GM23248 (cell line): ENCODE measurements at regions not wholly inside any gene's neighbourhood (a gene's known extent, or its start where the extent isn't known, plus 50 kb on each side); places are given as distances from the start of the nearest gene placed in this dataset.

ENCODE experiments used
- DNase-seq: peaks from one replicate; pipeline ENCODE4 v3.0.0-alpha.2; 2015
- H2AFZ ChIP-seq: fragments of 200-600 bp; sonication (generic); 2 replicates; pipeline ENCODE4 v1.6.1; 2016; ENCODE audit warnings: antibody characterized with exemption
- H3F3A ChIP-seq: fragments of 200-600 bp; sonication (generic); 2 replicates; pipeline ENCODE4 v1.6.1; 2016; ENCODE audit warnings: mild to moderate bottlenecking, antibody characterized with exemption, mixed run types; ENCODE audit not compliant: insufficient read depth
- H3K27ac ChIP-seq: fragments of 200-600 bp; sonication (generic); 2 replicates; pipeline ENCODE4 v1.5.1; 2016; ENCODE audit warnings: mild to moderate bottlenecking
- H3K27me3 ChIP-seq: fragments of 200-600 bp; sonication (generic); replicated peaks from 2 replicates; pipeline ENCODE4 v1.6.1; 2016; ENCODE audit warnings: mild to moderate bottlenecking; ENCODE audit not compliant: insufficient read depth
- H3K36me3 ChIP-seq: fragments of 200-600 bp; sonication (generic); 2 replicates; pipeline ENCODE4 v1.6.1; 2016; ENCODE audit warnings: low read depth, mild to moderate bottlenecking
- H3K4me1 ChIP-seq: fragments of 200-600 bp; sonication (generic); 2 replicates; pipeline ENCODE4 v1.6.1; 2016; ENCODE audit warnings: mild to moderate bottlenecking; ENCODE audit not compliant: insufficient read depth
- H3K4me2 ChIP-seq: fragments of 200-600 bp; sonication (generic); one replicate; pipeline ENCODE4 v1.6.1; 2016; ENCODE audit warnings: mild to moderate bottlenecking; ENCODE audit not compliant: unreplicated experiment
- H3K4me3 ChIP-seq: fragments of 200-600 bp; sonication (generic); 2 replicates; pipeline ENCODE4 v1.5.1; 2016; ENCODE audit warnings: mild to moderate bottlenecking
- H3K79me2 ChIP-seq: fragments of 200-600 bp; sonication (generic); 2 replicates; pipeline ENCODE4 v1.6.1; 2016; ENCODE audit warnings: mild to moderate bottlenecking; ENCODE audit not compliant: insufficient read depth
- H3K9ac ChIP-seq: fragments of 200-600 bp; sonication (generic); 2 replicates; pipeline ENCODE4 v1.6.1; 2016; ENCODE audit warnings: mild to moderate bottlenecking
- H3K9me2 ChIP-seq: fragments of 200-600 bp; sonication (generic); 2 replicates; pipeline ENCODE4 v1.6.1; 2016; ENCODE audit warnings: mixed run types, mild to moderate bottlenecking, moderate library complexity; ENCODE audit not compliant: insufficient read depth
- H3K9me3 ChIP-seq: fragments of 200-600 bp; sonication (generic); one replicate; pipeline ENCODE4 v1.6.1; 2017; ENCODE audit warnings: low read depth
- H4K20me1 ChIP-seq: fragments of 200-600 bp; sonication (generic); 2 replicates; pipeline ENCODE4 v1.6.0; 2016; ENCODE audit not compliant: insufficient read depth
- EZH2 ChIP-seq: fragments of 200-600 bp; sonication (generic); IDR thresholded peaks from 2 replicates; pipeline ENCODE4 v1.6.1; 2018; ENCODE audit warnings: antibody characterized with exemption, mild to moderate bottlenecking; ENCODE audit not compliant: insufficient read depth, poor library complexity, severe bottlenecking
- EZH2phosphoT487 ChIP-seq: fragments of 200-600 bp; sonication (generic); IDR thresholded peaks from 2 replicates; pipeline ENCODE4 v1.6.1; 2018; ENCODE audit warnings: antibody characterized with exemption, moderate library complexity, mild to moderate bottlenecking, low read depth; ENCODE audit not compliant: insufficient read depth
- WGBS, 2 experiments: methylation state at CpG; one replicate each; pipeline ENCODE4 v1.1.6; 2015 to 2017; ENCODE audit warnings: low lambda C conversion rate in 2 of 2, low coverage in 1 of 2; ENCODE audit errors: missing lambda C conversion rate in 2 of 2; 5-methylcytosine and 5-hydroxymethylcytosine counted together
- in situ Hi-C: fragments of 300-500 bp; cut with MboI; formaldehyde crosslinking; loops from 2 replicates; pipeline ENCODE4 v1.15.0; 2020

DNA sequence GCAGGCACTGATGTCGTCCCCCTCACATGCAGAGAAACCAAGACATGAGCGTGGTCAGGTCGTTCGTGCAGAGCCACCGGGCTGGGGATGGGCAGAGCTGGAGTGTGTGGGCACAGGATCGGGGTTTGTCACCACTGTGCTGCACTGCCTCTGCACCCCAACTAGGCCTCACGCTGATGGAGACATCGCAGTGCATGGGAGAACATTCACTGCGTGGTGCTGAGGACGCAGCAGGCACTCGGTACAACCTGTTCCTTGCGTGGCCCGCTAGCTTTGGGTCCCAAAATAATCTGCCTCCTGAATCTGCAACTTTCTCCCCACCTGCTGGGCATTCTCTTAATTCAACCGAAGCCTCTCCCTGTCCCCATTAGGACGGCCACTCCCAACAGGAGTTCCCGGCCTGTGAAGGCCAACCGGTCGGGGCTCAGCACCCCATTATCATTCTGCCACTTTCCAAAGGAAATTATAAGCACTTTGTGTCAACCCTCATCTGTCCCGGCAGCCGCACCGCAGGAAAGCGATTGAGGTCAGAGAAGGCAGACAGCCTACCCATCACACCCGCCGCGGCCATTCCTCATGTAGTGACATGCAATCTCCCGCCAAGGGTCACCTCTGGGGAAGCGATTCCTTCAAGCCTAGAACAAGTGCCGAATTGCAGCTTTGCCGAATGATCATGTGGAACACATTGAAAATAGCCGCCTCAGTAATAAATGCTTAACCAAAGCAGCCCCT, 490.4 kb downstream of the MN1 start:
- Histone ChIP-seq H3F3A (no peaks in the 10 kb centered on the region), H3K4me2 (no peak overlapping the region), H4K20me1 (no peaks in the 10 kb centered on the region), H3K4me1 (peaks cover 10% of the 10 kb centered on the region; the same call in 1 of the 2 replicates), H3K27me3 (no peaks in the 10 kb centered on the region), H3K27ac (no peak overlapping the region), H3K9me3 (no peaks in the 10 kb centered on the region), H2AFZ (no peak overlapping the region), H3K9me2 (no peaks in the 10 kb centered on the region), H3K9ac (no peak overlapping the region), H3K79me2 (no peaks in the 10 kb centered on the region), H3K4me3 (no peak overlapping the region), H3K36me3 (no peaks in the 10 kb centered on the region)
- 91 to 92% methylated on average over 30 of the region's 30 CpGs for WGBS, 2 experiments
- no peak for TF ChIP-seq EZH2
- no peak for TF ChIP-seq EZH2phosphoT487
- no peak for DNase-seq
- in situ Hi-C loops, result no loop called here

DNA sequence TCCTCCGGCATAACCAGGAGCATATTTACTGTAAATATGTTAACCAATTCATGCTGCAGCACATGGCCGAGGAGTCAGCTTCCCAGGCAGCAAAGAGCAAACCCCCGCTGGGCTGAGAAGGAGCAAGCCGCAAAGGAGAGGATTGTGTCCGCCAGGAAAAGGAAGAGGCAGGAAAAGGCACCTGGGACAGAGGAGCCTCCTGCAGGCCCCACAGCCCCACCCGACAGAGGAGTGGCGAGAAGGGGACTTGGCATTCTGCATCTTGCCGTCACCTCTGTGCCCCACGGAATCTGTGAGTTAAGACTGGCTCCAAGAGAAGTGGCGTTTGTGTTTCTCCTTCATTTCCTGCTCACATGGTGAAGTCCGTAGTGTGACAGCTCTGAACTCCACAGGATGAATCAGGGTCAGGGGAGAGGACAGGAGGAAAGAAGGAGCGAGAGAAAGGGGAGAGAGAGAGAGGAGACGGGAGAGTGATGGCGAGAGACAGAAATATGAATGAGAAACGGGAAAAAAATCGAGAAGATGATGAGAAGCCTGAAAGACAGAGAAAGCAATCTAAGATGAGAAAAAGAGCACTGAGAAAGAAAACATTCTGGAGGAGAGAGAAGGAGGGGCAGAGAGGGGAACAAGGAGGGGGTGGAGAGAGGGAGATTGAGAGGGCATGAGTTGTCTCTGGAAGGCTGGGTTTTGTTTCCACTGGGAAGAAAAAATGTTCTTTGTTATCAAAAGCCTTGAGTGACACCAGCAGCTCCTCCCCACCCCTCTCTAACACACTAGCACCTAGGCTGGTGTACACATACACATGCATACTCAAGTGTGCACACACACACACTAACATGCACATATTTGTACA, 489.6 kb downstream of the MN1 start:
- Histone ChIP-seq H3K4me2 (peak overlapping the region; percentile 48), H3K27me3 (no peaks in the 10 kb centered on the region), H3F3A (no peaks in the 10 kb centered on the region), H3K4me1 (peaks cover 10% of the 10 kb centered on the region; the same call in 1 of the 2 replicates), H2AFZ (peak overlapping the region; percentile 68), H4K20me1 (no peaks in the 10 kb centered on the region), H3K27ac (no peak overlapping the region), H3K9me3 (no peaks in the 10 kb centered on the region), H3K36me3 (no peaks in the 10 kb centered on the region), H3K9me2 (no peaks in the 10 kb centered on the region), H3K79me2 (no peaks in the 10 kb centered on the region), H3K4me3 (no peak overlapping the region), H3K9ac (no peak overlapping the region)
- no peak for TF ChIP-seq EZH2phosphoT487
- no peak for TF ChIP-seq EZH2
- WGBS, 2 experiments, result 52 to 55% methylated on average over 15 to 16 of the region's 16 CpGs
- no peak for DNase-seq
- in situ Hi-C loops, result no loop called here

DNA sequence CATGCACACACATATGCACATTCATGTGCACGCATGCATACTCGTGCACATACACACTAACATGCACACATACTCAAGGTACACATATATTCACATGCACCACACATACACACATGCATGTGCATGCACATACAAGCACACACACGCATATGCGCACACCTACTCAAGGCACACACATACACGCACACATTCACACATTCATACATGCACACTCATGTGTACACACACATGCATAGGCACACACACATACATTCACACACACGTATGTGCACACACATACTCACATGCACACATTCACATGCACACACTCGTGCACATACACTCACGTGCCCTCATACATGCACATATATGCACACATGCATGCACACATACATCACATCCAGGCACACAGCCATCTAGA, 489.0 kb downstream of the MN1 start:
- H3K4me3 ChIP-seq, result no peak overlapping the region
- H3K4me2 ChIP-seq, result no peak overlapping the region
- no peaks in the 10 kb centered on the region for H3F3A ChIP-seq
- H3K4me1 ChIP-seq, result peaks cover 10% of the 10 kb centered on the region; the same call in 1 of the 2 replicates
- no peaks in the 10 kb centered on the region for H3K9me2 ChIP-seq
- WGBS, 2 experiments, result 87 to 89% methylated on average over 8 of the region's 8 CpGs
- H3K36me3 ChIP-seq, result no peaks in the 10 kb centered on the region
- DNase-seq, result no peak
- in situ Hi-C loops, result no loop called here
- H3K27me3 ChIP-seq, result no peaks in the 10 kb centered on the region
- H3K9ac ChIP-seq, result no peak overlapping the region
- TF ChIP-seq EZH2phosphoT487 (no peak), EZH2 (no peak)
- H3K27ac ChIP-seq, result no peak overlapping the region
- H4K20me1 ChIP-seq, result no peaks in the 10 kb centered on the region
- no peaks in the 10 kb centered on the region for H3K79me2 ChIP-seq
- H2AFZ ChIP-seq, result no peak overlapping the region
- no peaks in the 10 kb centered on the region for H3K9me3 ChIP-seq

DNA sequence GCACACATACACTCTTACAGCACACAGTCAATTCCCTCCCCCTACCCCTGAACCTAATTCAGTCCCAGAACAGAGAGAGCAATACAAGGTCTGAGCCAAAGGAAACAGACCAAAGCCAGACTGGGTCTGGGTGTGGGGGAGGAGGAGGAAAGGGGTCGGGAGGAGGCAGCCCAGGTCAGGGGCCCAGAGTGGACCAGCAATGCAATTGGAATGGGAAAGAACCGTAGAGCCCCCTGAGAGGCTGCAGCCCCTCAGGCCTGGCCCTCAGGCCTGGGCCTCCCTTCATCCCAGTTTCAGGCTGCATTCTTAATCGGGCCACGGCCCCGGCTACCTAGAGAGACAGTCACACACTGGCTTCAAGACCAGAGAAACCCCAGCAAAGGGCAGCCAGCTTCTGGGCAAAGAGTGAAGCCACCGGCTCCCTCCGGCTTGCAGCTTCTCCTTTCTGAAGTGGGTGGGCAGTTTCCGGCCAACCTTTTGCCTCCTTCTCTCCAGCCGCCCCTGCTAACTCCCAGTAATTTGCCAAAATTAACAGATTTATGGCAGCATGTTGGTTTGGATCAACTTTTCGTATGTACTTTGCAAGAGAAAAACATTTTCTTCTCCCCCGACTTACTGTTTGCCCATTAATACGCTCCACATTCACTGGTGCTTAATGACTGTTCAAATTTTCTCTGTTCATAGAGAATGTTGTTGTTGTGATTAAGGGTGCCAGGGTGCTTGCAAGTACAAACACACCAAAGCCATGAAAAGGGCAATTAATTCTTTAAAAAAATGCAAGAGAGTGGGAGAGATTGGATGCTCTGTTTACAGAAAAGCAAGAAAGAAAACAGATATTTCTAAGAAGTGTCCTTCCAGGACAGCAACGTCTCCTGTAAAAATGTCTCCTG, 488.3 kb downstream of the MN1 start:
- Histone ChIP-seq H3K4me2 (no peak overlapping the region), H3K36me3 (no peaks in the 10 kb centered on the region), H3K27me3 (no peaks in the 10 kb centered on the region), H3K9me2 (no peaks in the 10 kb centered on the region), H2AFZ (no peak overlapping the region), H3K27ac (no peak overlapping the region), H3K9ac (no peak overlapping the region), H3K4me1 (peaks cover 10% of the 10 kb centered on the region; the same call in 1 of the 2 replicates), H4K20me1 (no peaks in the 10 kb centered on the region), H3K79me2 (no peaks in the 10 kb centered on the region), H3K9me3 (no peaks in the 10 kb centered on the region), H3K4me3 (no peak overlapping the region), H3F3A (no peaks in the 10 kb centered on the region)
- no peak for DNase-seq
- TF ChIP-seq EZH2 (no peak), EZH2phosphoT487 (no peak)
- 45 to 51% methylated on average over 13 of the region's 13 CpGs for WGBS, 2 experiments
- in situ Hi-C loops, result no loop called here
